GM12892 (cell line): ENCODE measurements at regions not wholly inside any gene's neighbourhood (a gene's known extent, or its start where the extent isn't known, plus 50 kb on each side); places are given as distances from the start of the nearest gene placed in this dataset.

Source experiments
- POLR2A ChIP-seq: IDR thresholded peaks from 2 replicates; pipeline ENCODE4 v1.6.1; 2011; ENCODE audit warnings: low read depth, low read length, control low read depth
- TAF1 ChIP-seq: IDR thresholded peaks from 2 replicates; pipeline ENCODE4 v1.6.1; 2011; ENCODE audit warnings: low read depth, mild to moderate bottlenecking, control low read depth, low read length, borderline replicate concordance

DNA sequence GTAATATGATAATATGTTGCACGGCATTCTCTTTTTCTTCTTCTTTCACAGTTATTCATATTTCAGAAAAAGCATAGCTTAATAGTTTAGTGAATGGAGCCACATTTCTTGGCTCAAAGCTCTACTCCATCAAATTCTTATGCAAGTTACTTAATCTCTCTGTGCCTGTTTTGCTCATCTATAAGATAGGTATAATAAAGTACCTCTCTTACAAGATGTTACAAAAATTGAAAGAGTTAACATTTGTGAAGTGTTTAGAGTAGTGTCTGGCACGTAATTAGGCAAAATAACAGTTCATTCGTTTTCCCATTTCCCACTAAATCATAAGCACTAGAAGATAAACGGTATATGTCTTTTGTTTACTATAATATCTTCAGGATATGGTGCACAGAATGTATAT is 1304.4 kb upstream of the EYS start:
- TF ChIP-seq TAF1, result no peak
- no peak for TF ChIP-seq POLR2A
